KMS-11 (cell line): ENCODE measurements at regions not wholly inside any gene's neighbourhood (a gene's known extent, or its start where the extent isn't known, plus 50 kb on each side); places are given as distances from the start of the nearest gene placed in this dataset.
"Not testable (repeated sequence)": the region's sequence is repeated elsewhere in the genome, so short reads cannot be mapped to it uniquely, and the experiment has no call there.

ENCODE experiments used
- H2AFZ ChIP-seq: fragments of 200-600 bp; sonication (generic); 2 replicates; pipeline ENCODE4 v1.6.1; 2016; ENCODE audit warnings: antibody characterized with exemption, mixed run types, low read depth
- H3K27ac ChIP-seq: fragments of 200-600 bp; sonication (generic); 2 replicates; pipeline ENCODE4 v1.6.1; 2016; ENCODE audit warnings: mild to moderate bottlenecking, mixed run types
- H3K27me3 ChIP-seq: fragments of 200-600 bp; sonication (generic); 2 replicates; pipeline ENCODE4 v1.6.1; 2017; ENCODE audit warnings: mild to moderate bottlenecking, low read depth, mixed run types, moderate library complexity; ENCODE audit not compliant: insufficient read depth
- H3K36me3 ChIP-seq: fragments of 200-600 bp; sonication (generic); 2 replicates; pipeline ENCODE4 v1.6.1; 2017; ENCODE audit warnings: mild to moderate bottlenecking, mixed run types; ENCODE audit not compliant: insufficient read depth
- H3K4me1 ChIP-seq: fragments of 200-600 bp; sonication (generic); 2 replicates; pipeline ENCODE4 v1.6.1; 2016; ENCODE audit warnings: mild to moderate bottlenecking, low read depth, mixed run types; ENCODE audit not compliant: poor library complexity, severe bottlenecking
- H3K4me2 ChIP-seq: fragments of 200-600 bp; sonication (generic); 2 replicates; pipeline ENCODE4 v1.7.0; 2016; ENCODE audit warnings: mild to moderate bottlenecking, mixed run types
- H3K4me3 ChIP-seq: fragments of 200-600 bp; sonication (generic); IDR thresholded peaks from 2 replicates; pipeline ENCODE4 v1.6.1; 2017; ENCODE audit warnings: low read depth, low read length, mixed read lengths; ENCODE audit not compliant: insufficient read depth
- H3K79me2 ChIP-seq: fragments of 200-600 bp; sonication (generic); 2 replicates; pipeline ENCODE4 v1.6.1; 2016; ENCODE audit warnings: low read depth, mixed run types; ENCODE audit not compliant: insufficient read depth
- H3K9ac ChIP-seq: fragments of 200-600 bp; sonication (generic); 2 replicates; pipeline ENCODE4 v1.6.1; 2016; ENCODE audit warnings: mild to moderate bottlenecking, mixed run types
- H4K20me1 ChIP-seq: fragments of 200-600 bp; sonication (generic); 2 replicates; pipeline ENCODE4 v1.6.1; 2016; ENCODE audit warnings: mild to moderate bottlenecking, mixed run types; ENCODE audit not compliant: insufficient read depth
- TF ChIP-seq, protein P1 (sequence below): fragments of 200-600 bp; sonication (generic); conservative IDR thresholded peaks from 2 replicates; pipeline ENCODE4 v1.6.1; 2017; ENCODE audit warnings: low read depth, mild to moderate bottlenecking, antibody characterized with exemption, low read length, moderate library complexity, mixed read lengths

DNA sequence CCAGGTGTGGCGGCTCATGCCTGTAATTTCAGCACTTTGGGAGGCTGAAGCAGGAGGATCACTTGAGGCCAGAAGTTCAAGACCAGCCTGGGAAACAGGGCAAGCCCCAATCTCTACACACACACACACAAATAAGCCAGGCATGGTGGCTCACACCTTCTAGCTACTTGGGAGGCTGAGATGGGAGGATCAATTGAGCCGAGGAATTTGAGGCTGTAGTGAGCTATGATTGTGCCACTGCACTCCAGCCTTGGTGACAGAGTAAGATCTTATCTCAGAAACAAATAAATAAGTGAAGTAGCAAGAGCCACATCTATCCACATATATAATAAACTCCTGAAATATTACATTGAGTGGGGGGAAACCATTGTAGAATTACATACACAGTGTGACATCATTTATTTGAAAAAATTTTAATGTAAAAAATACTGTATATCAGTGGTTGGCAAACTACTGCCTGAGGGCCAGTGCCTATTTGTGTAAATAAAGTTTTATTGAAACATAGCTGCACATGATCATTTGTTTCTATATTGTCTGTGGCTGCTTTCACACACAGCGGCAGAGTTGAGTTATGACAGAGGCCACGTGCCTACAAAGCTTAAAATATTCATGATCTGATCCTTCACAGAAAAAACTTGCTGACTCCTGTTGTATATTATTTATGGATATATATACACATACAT is 54.7 kb upstream of the ARHGEF7 start:
- Histone ChIP-seq H3K27me3 (no peaks in the 10 kb centered on the region), H2AFZ (no peak overlapping the region), H3K9ac (no peak overlapping the region), H3K36me3 (no peaks in the 10 kb centered on the region), H4K20me1 (no peaks in the 10 kb centered on the region), H3K27ac (no peak overlapping the region), H3K4me1 (no peaks in the 10 kb centered on the region), H3K79me2 (no peaks in the 10 kb centered on the region), H3K4me3 (no peak overlapping the region), H3K4me2 (no peak overlapping the region)
- TF ChIP-seq, protein P1, sequence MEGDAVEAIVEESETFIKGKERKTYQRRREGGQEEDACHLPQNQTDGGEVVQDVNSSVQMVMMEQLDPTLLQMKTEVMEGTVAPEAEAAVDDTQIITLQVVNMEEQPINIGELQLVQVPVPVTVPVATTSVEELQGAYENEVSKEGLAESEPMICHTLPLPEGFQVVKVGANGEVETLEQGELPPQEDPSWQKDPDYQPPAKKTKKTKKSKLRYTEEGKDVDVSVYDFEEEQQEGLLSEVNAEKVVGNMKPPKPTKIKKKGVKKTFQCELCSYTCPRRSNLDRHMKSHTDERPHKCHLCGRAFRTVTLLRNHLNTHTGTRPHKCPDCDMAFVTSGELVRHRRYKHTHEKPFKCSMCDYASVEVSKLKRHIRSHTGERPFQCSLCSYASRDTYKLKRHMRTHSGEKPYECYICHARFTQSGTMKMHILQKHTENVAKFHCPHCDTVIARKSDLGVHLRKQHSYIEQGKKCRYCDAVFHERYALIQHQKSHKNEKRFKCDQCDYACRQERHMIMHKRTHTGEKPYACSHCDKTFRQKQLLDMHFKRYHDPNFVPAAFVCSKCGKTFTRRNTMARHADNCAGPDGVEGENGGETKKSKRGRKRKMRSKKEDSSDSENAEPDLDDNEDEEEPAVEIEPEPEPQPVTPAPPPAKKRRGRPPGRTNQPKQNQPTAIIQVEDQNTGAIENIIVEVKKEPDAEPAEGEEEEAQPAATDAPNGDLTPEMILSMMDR, result no peak

DNA sequence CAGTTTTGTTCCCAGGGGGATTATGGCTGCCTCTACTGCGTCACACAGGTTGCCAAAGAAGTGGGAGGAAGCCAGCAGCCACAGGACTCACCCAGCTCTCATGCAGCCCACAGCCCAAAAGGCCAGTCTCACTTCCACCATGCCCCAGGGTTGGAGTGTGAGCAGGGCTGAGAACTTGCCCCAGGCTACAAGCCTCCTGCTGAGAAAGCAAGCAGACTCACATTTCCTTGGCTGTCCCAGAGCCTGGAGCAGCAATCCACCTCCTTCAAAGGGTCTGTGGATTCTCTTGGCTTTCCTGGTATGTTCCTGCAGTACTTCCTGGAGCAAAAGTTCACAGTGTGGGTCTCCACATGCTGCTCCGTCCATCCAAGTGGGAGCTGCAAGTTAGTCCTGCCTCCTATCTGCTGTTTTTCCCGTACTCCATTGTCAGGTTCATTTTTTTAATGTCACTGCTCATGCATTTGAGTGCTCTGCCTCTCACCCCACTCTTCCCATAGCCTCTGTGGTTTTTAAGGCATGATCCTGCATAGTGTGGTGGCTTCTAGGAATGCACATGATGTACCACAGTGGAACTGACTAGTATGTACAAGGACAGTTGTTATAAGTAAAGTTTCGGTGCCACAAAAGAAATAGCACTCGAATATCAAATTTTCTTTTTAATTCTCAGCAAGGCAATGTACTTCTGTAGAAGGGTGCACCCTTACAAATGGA is 56.2 kb upstream of the ARHGEF7 start:
- H3K79me2 ChIP-seq, result no peaks in the 10 kb centered on the region
- H3K27ac ChIP-seq, result no peak overlapping the region
- TF ChIP-seq, protein P1, result no peak
- no peaks in the 10 kb centered on the region for H3K36me3 ChIP-seq
- H3K4me3 ChIP-seq, result no peak overlapping the region
- H3K4me2 ChIP-seq, result no peak overlapping the region
- no peaks in the 10 kb centered on the region for H4K20me1 ChIP-seq
- no peaks in the 10 kb centered on the region for H3K4me1 ChIP-seq
- H2AFZ ChIP-seq, result no peak overlapping the region
- no peak overlapping the region for H3K9ac ChIP-seq
- no peaks in the 10 kb centered on the region for H3K27me3 ChIP-seq

DNA sequence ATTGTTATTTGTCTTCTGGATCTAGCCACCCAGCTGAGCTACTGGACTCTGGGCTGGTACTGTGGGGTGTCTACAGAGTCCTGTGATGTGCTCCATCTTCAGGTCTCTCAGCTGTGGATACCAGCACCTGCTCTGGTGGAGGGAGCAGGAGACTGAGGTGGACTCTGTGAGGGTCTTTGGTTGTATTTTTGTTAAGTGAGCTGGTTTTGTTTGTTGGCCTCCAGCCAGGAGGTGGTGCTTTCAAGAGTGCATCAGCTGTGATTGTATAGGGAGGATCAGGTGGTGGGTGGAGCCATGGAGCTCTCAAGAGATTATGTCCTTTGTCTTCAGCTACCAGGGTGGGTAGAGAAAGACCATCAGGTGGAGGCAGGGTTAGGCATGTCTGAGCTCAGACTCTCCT is 56.8 kb upstream of the ARHGEF7 start:
- not testable (repeated sequence) for H4K20me1 ChIP-seq, H3K9ac ChIP-seq, H3K27ac ChIP-seq, H3K4me2 ChIP-seq, H2AFZ ChIP-seq, H3K27me3 ChIP-seq, H3K4me1 ChIP-seq, H3K4me3 ChIP-seq, H3K36me3 ChIP-seq, H3K79me2 ChIP-seq

DNA sequence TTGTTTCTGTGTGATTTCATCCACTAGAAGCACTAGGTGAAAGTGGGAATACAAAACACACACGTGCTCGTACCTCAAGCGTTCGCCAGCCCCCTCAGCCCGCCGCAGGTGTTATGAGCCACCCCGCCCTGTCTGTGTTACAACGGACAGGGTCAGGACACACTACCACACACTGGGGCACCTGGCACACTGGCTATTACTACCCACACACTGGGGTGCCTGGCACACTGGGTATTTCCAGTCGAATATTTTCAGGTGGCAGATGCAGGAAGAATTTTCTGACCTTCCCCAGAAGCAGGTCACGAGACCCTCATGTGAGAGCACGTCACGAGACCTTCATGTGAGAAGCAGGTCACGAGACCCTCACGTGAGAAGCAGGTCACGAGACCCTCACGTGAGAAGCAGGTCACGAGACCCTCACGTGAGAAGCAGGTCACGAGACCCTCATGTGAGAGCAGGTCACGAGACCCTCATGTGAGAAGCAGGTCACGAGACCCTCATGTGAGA is 63.3 kb upstream of the ARHGEF7 start:
- not testable (repeated sequence) for H3K9ac ChIP-seq, H3K27ac ChIP-seq, H3K4me2 ChIP-seq, H3K4me1 ChIP-seq, H3K36me3 ChIP-seq, H3K4me3 ChIP-seq, H3K27me3 ChIP-seq, H2AFZ ChIP-seq, H3K79me2 ChIP-seq, H4K20me1 ChIP-seq

DNA sequence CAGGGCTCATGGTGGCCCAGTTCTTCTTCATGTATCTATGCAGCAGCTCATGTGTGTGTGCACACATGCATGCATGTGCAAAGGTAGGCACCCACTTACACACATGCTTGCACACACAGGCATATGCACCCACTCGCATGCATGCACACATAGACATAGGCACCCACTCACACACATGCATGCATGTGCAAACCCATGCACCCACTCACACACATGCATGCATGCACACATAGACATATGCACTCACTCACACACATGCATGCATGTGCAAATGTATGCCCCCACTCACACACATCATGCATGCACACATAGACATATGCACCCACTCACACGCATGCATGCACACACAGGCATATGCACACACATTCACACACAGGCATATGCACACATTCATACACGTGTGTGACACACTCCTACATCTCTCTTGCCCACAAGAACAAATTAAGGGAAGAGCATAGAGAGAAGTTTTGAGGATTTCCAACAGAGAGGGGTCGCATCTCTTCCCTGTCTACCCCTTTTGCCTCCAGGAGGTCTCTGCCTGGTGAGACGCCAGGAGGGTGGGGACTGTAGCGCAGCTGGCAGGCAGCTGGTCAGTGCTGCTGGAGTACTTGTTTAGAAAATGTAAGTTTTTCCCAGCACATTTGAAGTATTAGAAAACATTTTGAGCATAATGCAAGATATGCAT is 63.9 kb upstream of the ARHGEF7 start:
- Histone ChIP-seq H3K9ac (no peak overlapping the region), H3K27ac (no peak overlapping the region), H3K27me3 (no peaks in the 10 kb centered on the region), H2AFZ (no peak overlapping the region), H3K4me2 (no peak overlapping the region), H3K4me3 (no peak overlapping the region), H3K79me2 (no peaks in the 10 kb centered on the region), H3K4me1 (no peaks in the 10 kb centered on the region), H3K36me3 (no peaks in the 10 kb centered on the region), H4K20me1 (no peaks in the 10 kb centered on the region)
- TF ChIP-seq, protein P1, result no peak
